ENCODE measurements at regions not wholly inside any gene's neighbourhood (a gene's known extent, or its start where the extent isn't known, plus 50 kb on each side); places are given as distances from the start of the nearest gene placed in this dataset.
"Not testable (repeated sequence)": the region's sequence is repeated elsewhere in the genome, so short reads cannot be mapped to it uniquely, and the experiment has no call there.

- peak; percentile 35 for DNase-seq (ENCODE audit: low read depth)
Observed at GRCh38 chr9:86491468-86492266, 137.5 kb upstream of the TUT7 start.

GRCh38 chr9:86488794-86489193, 134.6 kb upstream of the TUT7 start:
- DNase-seq (ENCODE audit: low read depth), result no peak

DNA sequence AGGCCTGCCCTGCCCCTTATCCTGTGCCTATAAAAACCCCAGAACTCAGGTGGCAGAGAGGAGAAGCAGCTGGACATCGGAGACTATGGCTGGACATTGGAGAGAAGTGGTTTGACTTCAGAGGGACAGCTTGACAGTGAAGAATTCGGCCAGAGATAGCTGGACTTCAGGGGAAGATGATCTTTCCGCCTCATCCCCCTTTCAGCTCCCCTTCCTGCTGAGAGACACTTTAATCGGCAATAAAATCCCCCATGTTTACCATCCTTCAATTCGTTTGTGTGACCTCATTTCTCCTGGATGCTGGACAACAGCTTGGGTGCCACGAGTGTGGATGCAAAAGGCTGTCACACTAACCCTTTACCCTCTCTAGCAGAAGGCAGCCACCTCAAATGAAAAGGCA, 134.1 kb upstream of the TUT7 start:
- no peak for DNase-seq (ENCODE audit: low read depth)

DNA sequence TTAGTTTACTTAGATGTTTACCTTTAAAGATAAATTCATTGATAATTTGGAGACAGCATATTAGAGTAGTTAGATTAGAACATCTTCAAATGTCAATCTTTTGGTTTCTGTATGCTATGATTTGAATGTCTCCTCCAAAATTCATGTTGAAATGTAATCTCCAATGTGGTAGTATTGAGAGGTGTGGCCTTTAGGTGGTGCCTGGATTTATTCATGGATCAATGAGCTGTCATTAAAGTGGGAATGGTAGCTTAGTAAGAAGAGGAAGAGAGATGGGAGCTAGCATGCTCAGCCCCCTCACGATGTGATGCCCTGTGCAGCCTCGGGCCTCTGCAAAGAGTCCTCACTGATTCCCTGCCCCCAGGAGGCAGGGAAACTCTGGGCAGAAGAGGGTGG, 133.6 kb upstream of the TUT7 start:
- no peak for DNase-seq (ENCODE audit: low read depth)

DNA sequence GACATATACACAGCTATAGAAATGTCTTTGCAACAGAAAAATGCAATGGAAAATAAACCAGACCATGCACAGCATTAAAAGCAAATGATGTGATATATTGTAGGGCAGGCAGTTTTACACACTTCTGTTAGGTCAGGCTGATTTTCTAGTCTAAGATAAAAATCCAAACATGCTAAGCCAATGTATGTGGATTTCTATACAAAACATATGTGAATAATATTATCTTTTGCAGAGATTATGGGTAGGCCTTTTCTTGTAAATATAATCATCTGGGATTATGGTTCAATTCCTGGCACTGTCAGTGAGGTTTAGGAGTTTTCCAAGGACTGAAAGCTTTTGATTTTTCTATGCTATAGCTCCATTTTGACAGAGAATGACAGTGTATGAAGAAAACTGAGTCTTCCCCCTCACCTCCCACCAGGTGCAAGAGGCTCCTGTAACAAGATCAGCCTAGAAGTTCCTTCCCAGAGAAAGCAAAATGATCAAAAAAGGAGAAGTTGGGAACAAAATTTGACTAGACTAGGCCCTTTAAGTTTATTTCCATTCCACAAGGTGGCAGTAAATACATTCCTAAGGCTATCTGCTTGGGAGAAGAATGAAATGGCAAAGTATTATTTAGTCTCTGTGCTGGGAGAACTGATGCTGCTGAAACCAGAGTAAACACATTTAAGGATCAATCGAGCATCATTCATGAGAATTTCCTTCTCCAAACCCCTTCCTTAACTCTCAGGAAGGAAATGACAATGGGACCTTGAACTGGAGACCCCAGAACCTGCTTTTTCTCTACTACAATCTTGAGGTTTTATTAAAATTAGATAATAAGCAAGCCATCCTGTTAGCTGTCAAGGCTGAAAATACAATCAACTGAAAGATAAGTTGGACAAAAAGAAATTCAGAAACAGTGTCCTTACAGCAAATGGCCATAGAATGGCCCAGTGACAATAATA, 133.0 kb upstream of the TUT7 start:
- peak; percentile 67 for DNase-seq (ENCODE audit: low read depth)

- DNase-seq (ENCODE audit: low read depth), result peak; percentile 7
Observed at GRCh38 chr9:86485359-86485758, 131.1 kb upstream of the TUT7 start.

DNA sequence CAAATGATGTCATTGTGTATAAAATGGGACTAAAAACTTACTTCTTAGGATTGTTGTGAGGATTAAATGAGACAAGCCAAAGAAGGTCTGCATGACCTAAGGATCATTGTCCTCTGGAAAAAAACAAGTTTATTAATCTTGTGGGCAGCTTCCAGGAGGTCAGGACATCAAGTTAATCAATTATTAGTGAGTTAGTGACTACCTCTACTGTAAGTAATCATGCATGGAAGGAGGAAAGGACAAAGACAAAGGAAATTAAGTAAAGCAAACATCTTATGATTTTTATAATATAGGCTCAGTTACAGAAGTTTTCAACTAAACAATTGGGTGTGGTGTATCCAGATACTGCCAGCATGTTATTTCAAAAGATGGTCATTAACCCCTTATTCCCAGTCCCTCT, 129.3 kb upstream of the TUT7 start:
- DNase-seq (ENCODE audit: low read depth), result no peak

DNA sequence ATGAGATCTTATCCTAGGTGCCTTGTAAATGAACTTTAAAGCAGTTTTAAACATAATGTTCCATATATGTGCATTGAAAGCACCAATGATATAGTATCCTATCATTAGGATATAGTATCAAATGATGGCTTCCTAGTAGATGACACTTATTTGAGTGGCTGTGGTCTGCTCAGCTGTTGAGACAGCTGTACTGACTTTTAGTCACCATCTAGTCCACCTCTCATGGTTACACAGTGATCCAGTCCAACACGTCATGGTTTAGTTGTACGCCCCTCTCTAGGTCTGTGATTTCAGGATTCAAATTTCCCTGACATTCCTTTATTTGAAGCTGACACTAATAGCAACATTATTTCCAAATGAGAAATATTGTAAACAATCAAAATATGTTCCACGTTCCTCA, 127.3 kb upstream of the TUT7 start:
- DNase-seq (ENCODE audit: low read depth), result no peak

GRCh38 chr9:86475255-86475654, 121.0 kb upstream of the TUT7 start:
- DNase-seq (ENCODE audit: low read depth), result not testable (repeated sequence)

DNA sequence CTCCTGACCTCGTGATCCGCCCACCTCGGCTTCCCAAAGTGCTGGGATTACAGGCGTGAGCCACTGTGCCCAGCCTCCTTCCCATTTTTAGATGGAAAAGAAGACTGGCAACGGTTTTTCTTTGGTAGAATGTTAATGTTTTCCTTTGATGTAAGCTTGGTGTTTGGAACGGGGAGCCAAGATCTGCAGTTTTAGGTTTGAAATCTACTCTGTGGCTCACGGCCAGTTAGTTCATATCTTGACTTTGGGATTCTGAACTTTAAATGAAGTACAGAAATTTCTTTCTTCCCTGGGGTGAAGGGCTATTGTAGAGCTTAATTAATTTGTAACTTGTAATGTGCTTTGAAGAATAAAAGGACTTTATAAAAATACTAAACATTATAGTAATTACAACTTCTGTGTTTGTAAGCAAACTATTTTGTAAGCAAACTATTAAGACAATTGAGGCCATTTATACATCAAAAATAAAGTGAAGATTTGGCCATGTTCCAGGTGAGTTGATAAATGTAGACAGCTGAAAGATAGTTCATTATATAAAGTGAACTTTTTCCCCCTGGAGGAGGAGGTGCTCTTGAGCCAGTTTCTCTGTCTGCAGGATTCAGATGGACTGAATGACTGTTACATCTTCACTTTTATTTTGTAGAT, 117.1 kb upstream of the TUT7 start:
- no peak for DNase-seq (ENCODE audit: low read depth)

GRCh38 chr9:86470326-86470725, 116.1 kb upstream of the TUT7 start:
- DNase-seq (ENCODE audit: low read depth), result no peak

GRCh38 chr9:86469476-86470250, 115.5 kb upstream of the TUT7 start:
- no peak for DNase-seq (ENCODE audit: low read depth)

DNA sequence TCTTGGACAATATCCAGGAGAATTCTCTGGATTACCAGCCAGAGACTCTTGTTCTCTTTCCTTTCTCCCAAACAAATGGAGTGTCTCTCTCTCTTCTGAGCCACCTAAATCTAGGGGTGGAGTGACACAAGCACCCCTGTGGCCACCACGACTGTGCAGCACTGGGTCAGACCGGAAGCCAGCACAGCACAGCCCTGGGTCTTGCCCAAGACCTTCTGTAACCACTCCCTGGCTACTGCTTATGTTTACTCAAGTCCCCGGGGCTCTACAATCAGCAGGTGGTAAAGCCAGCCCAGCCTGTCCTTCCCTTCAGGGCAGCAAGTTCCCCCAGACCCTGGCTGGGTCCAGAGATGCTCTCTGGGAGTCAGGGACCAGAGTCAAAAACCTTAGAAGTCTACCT, 110.0 kb upstream of the TUT7 start:
- peak; percentile 16 for DNase-seq (ENCODE audit: low read depth)

DNA sequence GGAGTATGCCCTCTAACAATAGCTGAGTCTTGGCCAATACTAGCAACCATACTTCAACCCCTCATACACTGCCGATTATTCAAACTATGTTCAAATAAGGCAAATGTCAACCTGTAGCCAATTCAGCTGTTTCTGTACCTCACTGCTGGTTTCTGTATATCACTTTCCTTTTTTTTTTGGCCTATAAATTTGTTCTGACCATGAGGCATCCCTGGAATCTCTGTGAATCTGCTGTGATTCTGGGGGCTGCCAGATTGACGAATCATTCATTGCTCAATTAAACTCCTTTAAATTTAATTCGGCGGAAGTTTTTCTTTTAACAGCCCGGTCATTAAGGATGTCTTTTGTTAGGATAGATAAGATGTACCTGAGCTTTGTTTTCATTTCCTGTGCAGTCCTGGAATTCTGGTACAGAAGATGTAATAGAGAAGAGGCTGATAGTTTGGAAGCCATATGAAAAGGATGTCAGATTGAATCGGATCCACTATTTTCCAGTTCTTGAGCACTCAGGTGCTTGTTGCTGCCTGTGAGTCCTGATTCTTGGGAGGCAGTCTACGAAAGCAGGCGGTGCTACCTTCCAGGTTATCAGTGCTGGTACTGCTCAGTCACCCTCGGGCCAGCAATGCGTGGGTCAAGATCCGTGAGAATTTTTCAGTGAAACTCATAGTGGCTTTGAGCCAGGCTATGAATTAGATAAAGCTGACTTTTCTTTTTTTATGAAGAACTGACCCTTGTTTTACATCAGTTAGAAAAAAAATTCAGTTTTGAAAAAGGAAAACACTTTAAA, 106.2 kb upstream of the TUT7 start:
- no peak for DNase-seq (ENCODE audit: low read depth)

DNA sequence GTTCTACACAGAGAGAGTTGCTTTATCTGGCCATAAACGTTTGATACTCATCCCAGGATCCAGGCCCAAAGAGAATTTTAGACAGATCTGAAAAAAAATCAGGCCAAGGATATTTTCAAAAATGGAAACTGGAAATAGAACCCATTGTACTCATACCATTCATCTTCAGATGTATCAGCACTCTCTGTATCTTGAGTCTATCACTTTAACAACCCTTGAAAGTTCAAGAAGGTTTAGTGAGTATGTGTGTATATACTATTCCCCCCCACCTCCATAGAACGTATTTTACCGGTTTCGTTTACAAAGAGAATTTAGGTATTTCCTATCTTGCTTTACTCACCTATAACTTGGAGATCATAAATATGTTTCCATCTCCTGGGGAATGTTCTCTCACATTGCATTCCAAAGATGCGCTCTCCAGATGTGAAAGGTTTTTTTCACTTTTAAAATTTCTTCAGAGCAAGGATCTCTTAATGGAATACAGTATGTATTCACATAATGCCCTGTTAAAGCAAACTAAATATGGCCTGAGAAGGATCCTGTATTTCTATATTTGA, 105.5 kb upstream of the TUT7 start:
- DNase-seq (ENCODE audit: low read depth), result no peak

GRCh38 chr9:86459191-86459590, 105.0 kb upstream of the TUT7 start:
- no peak for DNase-seq (ENCODE audit: low read depth)

DNA sequence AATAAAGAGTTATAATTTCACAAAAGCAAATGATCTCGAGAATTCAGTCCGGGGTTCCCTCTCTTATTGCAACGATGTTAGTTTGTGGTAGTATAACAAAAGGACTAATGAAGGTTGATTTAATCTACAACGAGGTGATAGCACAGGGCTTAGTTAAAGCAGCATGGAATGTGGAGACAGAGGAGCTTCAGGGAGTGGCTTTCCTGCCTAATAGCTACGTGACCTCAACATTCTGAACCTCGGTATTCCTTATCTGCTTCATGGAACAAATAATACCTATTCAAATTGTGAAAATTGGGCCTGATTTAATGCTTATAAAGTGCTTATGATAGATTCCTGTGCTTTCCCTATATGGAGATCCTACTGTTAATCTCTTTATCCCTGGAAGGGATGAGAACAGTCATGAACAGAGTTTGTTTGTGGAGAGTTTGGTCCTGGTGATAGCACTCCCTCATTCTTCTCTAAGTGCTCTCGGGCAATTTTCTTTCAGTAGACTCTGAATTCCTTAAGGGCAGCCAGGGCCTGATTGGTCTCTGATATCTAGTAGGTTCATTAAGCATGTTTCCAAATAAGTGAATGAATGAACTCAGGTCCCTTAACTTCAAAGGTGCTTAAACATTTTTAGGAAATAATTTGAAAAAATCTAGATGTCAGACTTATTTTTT, 104.1 kb upstream of the TUT7 start:
- no peak for DNase-seq (ENCODE audit: low read depth)

- no peak for DNase-seq (ENCODE audit: low read depth)
Observed at GRCh38 chr9:86456416-86456815, 102.2 kb upstream of the TUT7 start.

- no peak for DNase-seq (ENCODE audit: low read depth)
Observed at GRCh38 chr9:86454701-86455615, 100.7 kb upstream of the TUT7 start.
